ENCODE measurements at regions not wholly inside any gene's neighbourhood (a gene's known extent, or its start where the extent isn't known, plus 50 kb on each side); places are given as distances from the start of the nearest gene placed in this dataset.

GRCh38 chr16:13300066-13300840 is 398.9 kb downstream of the SHISA9 start:
- no peak for DNase-seq
- no peaks in the 10 kb centered on the region for H3K36me3 ChIP-seq (ENCODE audit: insufficient read depth, low read length)
- no peak for TF ChIP-seq EZH2 (IDR thresholded peaks at IDR 0.05; ENCODE audit: borderline replicate concordance, low read depth, low read length, severe bottlenecking)

GRCh38 chr16:13305019-13305755 is 403.8 kb downstream of the SHISA9 start:
- ATAC-seq (ENCODE audit: insufficient read depth, low read depth) (no peak), DNase-seq (no peak)
- no peak overlapping the region for H3K4me2 ChIP-seq (ENCODE audit: insufficient read depth, low read length)
- H3K27ac ChIP-seq (ENCODE audit: low read length): no peak overlapping the region
- H4K20me1 ChIP-seq (ENCODE audit: insufficient read depth, low read length): no peaks in the 10 kb centered on the region
- H3K79me2 ChIP-seq (ENCODE audit: insufficient read depth, low read length): no peaks in the 10 kb centered on the region
- no peak for TF ChIP-seq EZH2 (IDR thresholded peaks at IDR 0.05; ENCODE audit: borderline replicate concordance, low read depth, low read length, severe bottlenecking)
- TF ChIP-seq CTCF (IDR thresholded peaks at IDR 0.05; ENCODE audit: borderline replicate concordance, extremely low read depth, low read length, poor library complexity, severe bottlenecking): no peak
- no peaks in the 10 kb centered on the region for H3K27me3 ChIP-seq (ENCODE audit: insufficient read depth, low read length, poor library complexity)
- H3K9me3 ChIP-seq (ENCODE audit: insufficient read depth, low read length, severe bottlenecking): no peaks in the 10 kb centered on the region
- H3K4me1 ChIP-seq (ENCODE audit: insufficient read depth, low read length): peaks cover 33% of the 10 kb centered on the region
- H3K4me3 ChIP-seq (ENCODE audit: low read depth in 1 of 2, low read length in 2 of 2): no peak overlapping the region
- H3K9ac ChIP-seq (ENCODE audit: low read depth, low read length): no peak overlapping the region
- no peaks in the 10 kb centered on the region for H3K36me3 ChIP-seq (ENCODE audit: insufficient read depth, low read length)
- H2AFZ ChIP-seq (ENCODE audit: low read depth, low read length): no peak overlapping the region

More at GRCh38 chr16:13300066-13300840, 398.9 kb downstream of the SHISA9 start:
- ATAC-seq (ENCODE audit: insufficient read depth, low read depth): no peak
- H3K4me1 ChIP-seq (ENCODE audit: insufficient read depth, low read length): peaks cover 12% of the 10 kb centered on the region; the same call in 1 of the 2 replicates
- no peaks in the 10 kb centered on the region for H3K79me2 ChIP-seq (ENCODE audit: insufficient read depth, low read length)
- no peak overlapping the region for H3K4me3 ChIP-seq (ENCODE audit: low read depth in 1 of 2, low read length in 2 of 2)
- no peak overlapping the region for H3K9ac ChIP-seq (ENCODE audit: low read depth, low read length)
- H4K20me1 ChIP-seq (ENCODE audit: insufficient read depth, low read length): no peaks in the 10 kb centered on the region
- no peaks in the 10 kb centered on the region for H3K9me3 ChIP-seq (ENCODE audit: insufficient read depth, low read length, severe bottlenecking)
- no peak overlapping the region for H2AFZ ChIP-seq (ENCODE audit: low read depth, low read length)
- H3K27me3 ChIP-seq (ENCODE audit: insufficient read depth, low read length, poor library complexity): no peaks in the 10 kb centered on the region
- no peak overlapping the region for H3K4me2 ChIP-seq (ENCODE audit: insufficient read depth, low read length)
- H3K27ac ChIP-seq (ENCODE audit: low read length): no peak overlapping the region

GRCh38 chr16:13306161-13306995 is 405.0 kb downstream of the SHISA9 start:
- H3K27ac ChIP-seq (ENCODE audit: low read length): peak overlapping the region; percentile 54; the same call in 1 of the 2 replicates

More at GRCh38 chr16:13306161-13306995, 405.0 kb downstream of the SHISA9 start:
- no peak for TF ChIP-seq CTCF (IDR thresholded peaks at IDR 0.05; ENCODE audit: borderline replicate concordance, extremely low read depth, low read length, poor library complexity, severe bottlenecking)
- no peak for TF ChIP-seq EZH2 (IDR thresholded peaks at IDR 0.05; ENCODE audit: borderline replicate concordance, low read depth, low read length, severe bottlenecking)
- H2AFZ ChIP-seq (ENCODE audit: low read depth, low read length): no peak overlapping the region
- H3K9ac ChIP-seq (ENCODE audit: low read depth, low read length): no peak overlapping the region
- no peaks in the 10 kb centered on the region for H3K79me2 ChIP-seq (ENCODE audit: insufficient read depth, low read length)
- no peaks in the 10 kb centered on the region for H4K20me1 ChIP-seq (ENCODE audit: insufficient read depth, low read length)
- H3K27me3 ChIP-seq (ENCODE audit: insufficient read depth, low read length, poor library complexity): no peaks in the 10 kb centered on the region
- ATAC-seq (ENCODE audit: insufficient read depth, low read depth) (peak; percentile 60), DNase-seq (no peak)
- H3K9me3 ChIP-seq (ENCODE audit: insufficient read depth, low read length, severe bottlenecking): no peaks in the 10 kb centered on the region
- 0 out of 2 replicates have a peak overlapping the region, but pooled peaks have one; percentile 12 for H3K4me2 ChIP-seq (ENCODE audit: insufficient read depth, low read length)
- H3K36me3 ChIP-seq (ENCODE audit: insufficient read depth, low read length): no peaks in the 10 kb centered on the region
- H3K4me1 ChIP-seq (ENCODE audit: insufficient read depth, low read length): peaks cover 28% of the 10 kb centered on the region
- H3K4me3 ChIP-seq (ENCODE audit: low read depth in 1 of 2, low read length in 2 of 2): no peak overlapping the region
